ENCODE measurements at regions not wholly inside any gene's neighbourhood (a gene's known extent, or its start where the extent isn't known, plus 50 kb on each side); places are given as distances from the start of the nearest gene placed in this dataset.

DNA sequence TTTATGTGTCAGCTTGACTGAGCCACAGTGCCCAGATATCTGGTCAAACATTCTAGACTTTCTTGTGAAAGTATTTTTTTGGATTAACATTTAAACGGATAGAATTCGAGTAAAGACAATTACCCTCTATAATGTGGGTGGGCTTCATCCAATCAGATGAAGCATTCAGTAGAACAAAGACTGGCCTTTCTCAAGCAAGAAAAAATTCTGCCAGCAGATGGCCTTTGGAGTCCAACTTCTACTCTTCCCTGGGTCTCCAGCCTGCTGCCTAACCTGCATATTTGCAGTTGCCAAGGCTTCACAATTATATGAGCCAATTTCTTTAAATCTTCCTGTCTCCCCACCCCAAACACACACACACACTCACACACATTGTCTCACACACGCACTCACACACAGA is 86.4 kb downstream of the MED10 start:
- no peak for TF ChIP-seq EZH2 (IDR thresholded peaks at IDR 0.05; ENCODE audit: borderline replicate concordance, low read length)
- TF ChIP-seq, protein P1, sequence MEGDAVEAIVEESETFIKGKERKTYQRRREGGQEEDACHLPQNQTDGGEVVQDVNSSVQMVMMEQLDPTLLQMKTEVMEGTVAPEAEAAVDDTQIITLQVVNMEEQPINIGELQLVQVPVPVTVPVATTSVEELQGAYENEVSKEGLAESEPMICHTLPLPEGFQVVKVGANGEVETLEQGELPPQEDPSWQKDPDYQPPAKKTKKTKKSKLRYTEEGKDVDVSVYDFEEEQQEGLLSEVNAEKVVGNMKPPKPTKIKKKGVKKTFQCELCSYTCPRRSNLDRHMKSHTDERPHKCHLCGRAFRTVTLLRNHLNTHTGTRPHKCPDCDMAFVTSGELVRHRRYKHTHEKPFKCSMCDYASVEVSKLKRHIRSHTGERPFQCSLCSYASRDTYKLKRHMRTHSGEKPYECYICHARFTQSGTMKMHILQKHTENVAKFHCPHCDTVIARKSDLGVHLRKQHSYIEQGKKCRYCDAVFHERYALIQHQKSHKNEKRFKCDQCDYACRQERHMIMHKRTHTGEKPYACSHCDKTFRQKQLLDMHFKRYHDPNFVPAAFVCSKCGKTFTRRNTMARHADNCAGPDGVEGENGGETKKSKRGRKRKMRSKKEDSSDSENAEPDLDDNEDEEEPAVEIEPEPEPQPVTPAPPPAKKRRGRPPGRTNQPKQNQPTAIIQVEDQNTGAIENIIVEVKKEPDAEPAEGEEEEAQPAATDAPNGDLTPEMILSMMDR (IDR thresholded peaks at IDR 0.05; ENCODE audit: low read length): peak; percentile 39; the same call in 1 of the 2 replicates
- Histone ChIP-seq H3K4me1 (ENCODE audit: insufficient read depth, low read length, severe bottlenecking) (no peaks in the 10 kb centered on the region), H3K27ac (ENCODE audit: low read depth, low read length, poor library complexity, severe bottlenecking) (no peak overlapping the region)

DNA sequence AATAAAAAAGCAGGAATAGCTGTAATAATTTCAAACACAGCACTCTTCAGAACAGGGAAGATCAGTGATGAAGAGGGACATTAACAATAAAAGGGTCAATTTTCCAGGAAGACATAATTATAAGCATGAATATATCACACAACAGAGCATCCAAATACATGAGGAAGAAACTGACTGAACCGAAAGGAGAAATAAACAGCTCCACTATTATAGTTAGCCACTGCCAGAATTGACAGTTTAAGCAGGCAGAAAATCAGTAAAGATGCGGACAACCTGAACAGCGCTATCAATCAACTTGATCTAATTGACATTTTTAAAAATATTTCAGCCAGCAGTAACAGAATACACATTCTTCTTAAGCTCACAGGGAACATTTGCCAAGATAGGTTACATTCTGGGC is 89.1 kb downstream of the MED10 start:
- Histone ChIP-seq H3F3A (ENCODE audit: insufficient read depth, low read length) (no peaks in the 10 kb centered on the region), H3K4me2 (ENCODE audit: low read length) (no peak overlapping the region), H3K36me3 (ENCODE audit: insufficient read depth, low read length) (no peaks in the 10 kb centered on the region), H2AFZ (ENCODE audit: low read length) (no peak overlapping the region), H3K79me2 (ENCODE audit: insufficient read depth, low read length) (no peaks in the 10 kb centered on the region), H3K9me2 (ENCODE audit: low read depth, low read length) (no peaks in the 10 kb centered on the region; the same call in 1 of the 2 replicates), H3K4me1 (ENCODE audit: insufficient read depth, low read length, severe bottlenecking) (no peaks in the 10 kb centered on the region), H3K4me3 (ENCODE audit: low read depth, low read length, poor library complexity, severe bottlenecking) (no peak overlapping the region), H4K20me1 (ENCODE audit: insufficient read depth, low read length) (no peaks in the 10 kb centered on the region), H3K27ac (ENCODE audit: low read depth, low read length, poor library complexity, severe bottlenecking) (no peak overlapping the region), H3K9ac (ENCODE audit: low read length) (no peak overlapping the region), H3K9me3 (ENCODE audit: low read length) (no peaks in the 10 kb centered on the region; the same call in 1 of the 2 replicates), H3K27me3 (ENCODE audit: insufficient read depth, low read length) (no peaks in the 10 kb centered on the region)
- TF ChIP-seq, protein P1 (IDR thresholded peaks at IDR 0.05; ENCODE audit: low read length): no peak
- no peak for TF ChIP-seq EZH2 (IDR thresholded peaks at IDR 0.05; ENCODE audit: borderline replicate concordance, low read length)

More for the DNA sequence above, 86.4 kb downstream of the MED10 start:
- H3K27me3 ChIP-seq (ENCODE audit: insufficient read depth, low read length): no peaks in the 10 kb centered on the region
- H3K4me2 ChIP-seq (ENCODE audit: low read length): no peak overlapping the region
- no peaks in the 10 kb centered on the region for H3K36me3 ChIP-seq (ENCODE audit: insufficient read depth, low read length)
- no peak overlapping the region for H2AFZ ChIP-seq (ENCODE audit: low read length)
- no peaks in the 10 kb centered on the region for H3K79me2 ChIP-seq (ENCODE audit: insufficient read depth, low read length)
- no peak overlapping the region for H3K9ac ChIP-seq (ENCODE audit: low read length)
- H3K9me3 ChIP-seq (ENCODE audit: low read length): no peaks in the 10 kb centered on the region
- H3F3A ChIP-seq (ENCODE audit: insufficient read depth, low read length): no peaks in the 10 kb centered on the region
- no peaks in the 10 kb centered on the region for H4K20me1 ChIP-seq (ENCODE audit: insufficient read depth, low read length)
- H3K9me2 ChIP-seq (ENCODE audit: low read depth, low read length): no peaks in the 10 kb centered on the region
- no peak overlapping the region for H3K4me3 ChIP-seq (ENCODE audit: low read depth, low read length, poor library complexity, severe bottlenecking)

DNA sequence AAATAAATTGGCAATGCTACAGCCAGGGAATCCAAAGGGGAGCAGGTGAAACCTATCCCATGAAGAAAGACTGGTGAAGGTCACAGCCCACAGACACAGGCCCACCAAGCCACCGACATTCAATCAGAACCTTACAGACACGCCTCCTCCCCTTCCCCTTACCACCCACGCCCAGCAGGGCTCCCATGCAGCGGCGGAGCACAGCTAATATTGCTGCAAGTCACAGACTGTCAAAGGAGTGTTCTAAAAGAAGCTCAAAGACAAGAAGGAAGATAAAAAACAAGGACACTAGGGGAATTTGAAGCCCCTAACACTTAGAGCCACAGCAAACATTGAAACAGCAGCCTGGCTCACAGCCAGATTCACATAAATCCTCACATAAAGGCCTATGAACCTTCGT is 91.2 kb downstream of the MED10 start:
- Histone ChIP-seq H3K9ac (ENCODE audit: low read length) (no peak overlapping the region), H3K36me3 (ENCODE audit: insufficient read depth, low read length) (no peaks in the 10 kb centered on the region), H3K79me2 (ENCODE audit: insufficient read depth, low read length) (no peaks in the 10 kb centered on the region), H4K20me1 (ENCODE audit: insufficient read depth, low read length) (no peaks in the 10 kb centered on the region), H3K4me2 (ENCODE audit: low read length) (no peak overlapping the region), H3K4me1 (ENCODE audit: insufficient read depth, low read length, severe bottlenecking) (no peaks in the 10 kb centered on the region), H3F3A (ENCODE audit: insufficient read depth, low read length) (no peaks in the 10 kb centered on the region), H3K9me3 (ENCODE audit: low read length) (no peaks in the 10 kb centered on the region; the same call in 1 of the 2 replicates), H3K4me3 (ENCODE audit: low read depth, low read length, poor library complexity, severe bottlenecking) (no peak overlapping the region), H3K27me3 (ENCODE audit: insufficient read depth, low read length) (no peaks in the 10 kb centered on the region), H3K27ac (ENCODE audit: low read depth, low read length, poor library complexity, severe bottlenecking) (no peak overlapping the region), H3K9me2 (ENCODE audit: low read depth, low read length) (no peaks in the 10 kb centered on the region; the same call in 1 of the 2 replicates), H2AFZ (ENCODE audit: low read length) (no peak overlapping the region)
- no peak for TF ChIP-seq EZH2 (IDR thresholded peaks at IDR 0.05; ENCODE audit: borderline replicate concordance, low read length)
- TF ChIP-seq, protein P1 (IDR thresholded peaks at IDR 0.05; ENCODE audit: low read length): no peak
